K562 (cell line): ENCODE measurements at regions not wholly inside any gene's neighbourhood (a gene's known extent, or its start where the extent isn't known, plus 50 kb on each side); places are given as distances from the start of the nearest gene placed in this dataset.

Source experiments
- ATAC-seq: fragments of 200-7000 bp; cut with Tn5 transposase; 3 replicates; pipeline ENCODE4 v1.9.1; 2020; ENCODE audit warnings: moderate library complexity
- BruUV-seq: library from RNA; stranded (reverse); fragments of 400-500 nt; replicated peaks from 2 replicates; lab custom pipeline; 2021; lab: Mats Ljungman, UMichigan
- CTCF ChIA-PET: fragments of 300-600 bp; formaldehyde crosslinking; extraction: SDS; loops from one replicate; lab custom pipeline; 2021; ENCODE audit warnings: low intra/inter-chr PET ratio; lab: Yijun Ruan, JAX
- POLR2A ChIA-PET: fragments of 300-600, 350-650 bp; sonication (Branson Sonifier 250); formaldehyde crosslinking; extraction: SDS; loops from one replicate; lab custom pipeline; 2021; ENCODE audit warnings: antibody characterized with exemption, inconsistent platforms; lab: Yijun Ruan, JAX
- DNase-seq, 4 experiments: peaks; one replicate each; pipeline versions ENCODE4 v3.0.0 to v3.0.0-alpha.2; 2011 to 2018; ENCODE audit warnings: low spot score in 3 of 4, mixed read lengths in 3 of 4; ENCODE audit errors: extremely low read depth in 1 of 4
- FAIRE-seq: peaks from 2 replicates; lab custom pipeline; 2011; peaks lifted over from hg19 to GRCh38; lab: Jason Lieb, UNC
- H2AFZ ChIP-seq: 2 replicates; pipeline ENCODE4 v1.6.0; 2011; ENCODE audit warnings: low read depth, low read length, control low read depth, inconsistent platforms
- H3K27ac ChIP-seq: fragments of 200-600 bp; 3 replicates; pipeline ENCODE4 v1.8.0; 2011; ENCODE audit warnings: low read depth, mild to moderate bottlenecking, control low read depth, inconsistent platforms, low read length, moderate library complexity, mixed read lengths; ENCODE audit errors: extremely low read depth
- H3K27me3 ChIP-seq, 2 experiments: fragments of 300-600 bp in 1 of 2; 2 replicates in 1 of 2; 3 replicates in 1 of 2; pipeline versions ENCODE4 v1.6.0 to v1.8.0; 2011; ENCODE audit warnings: inconsistent platforms in 2 of 2, low read length in 2 of 2, mild to moderate bottlenecking in 1 of 2, mixed read lengths in 1 of 2, moderate library complexity in 1 of 2; ENCODE audit not compliant: control insufficient read depth in 2 of 2, insufficient read depth in 2 of 2
- H3K36me3 ChIP-seq: fragments of 300-600 bp; 3 replicates; pipeline ENCODE4 v1.8.0; 2011; ENCODE audit warnings: mild to moderate bottlenecking, low read length, inconsistent platforms; ENCODE audit not compliant: control insufficient read depth, insufficient read depth
- H3K4me1 ChIP-seq, 2 experiments: fragments of 200-600 bp in 1 of 2; replicated peaks in 1 of 2; 2 replicates in 1 of 2; 3 replicates in 1 of 2; pipeline versions ENCODE4 v1.5.1 to v1.8.0; 2011; ENCODE audit warnings: inconsistent platforms in 2 of 2, low read length in 2 of 2, mild to moderate bottlenecking in 1 of 2, mixed read lengths in 1 of 2, moderate library complexity in 1 of 2; ENCODE audit not compliant: control insufficient read depth in 2 of 2, insufficient read depth in 2 of 2
- H3K4me2 ChIP-seq: 2 replicates; pipeline ENCODE4 v1.6.1; 2011; ENCODE audit warnings: low read length, control low read depth, inconsistent platforms, mixed read lengths; ENCODE audit not compliant: insufficient read depth
- H3K4me3 ChIP-seq: fragments of 200-600 bp; sonication (generic), shearing (Covaris generic); 2 replicates; pipeline ENCODE4 v1.5.1; 2016; ENCODE audit warnings: control low read depth, inconsistent platforms
- H3K79me2 ChIP-seq: fragments of 200-600 bp; 3 replicates; pipeline ENCODE4 v1.8.0; 2011; ENCODE audit warnings: low read length, inconsistent platforms; ENCODE audit not compliant: control insufficient read depth, insufficient read depth
- H3K9ac ChIP-seq, 2 experiments: 2 replicates each; pipeline versions ENCODE4 v1.6.0 to v1.6.1; 2011; ENCODE audit warnings: low read depth in 2 of 2, low read length in 2 of 2, control low read depth in 1 of 2, inconsistent platforms in 1 of 2, mild to moderate bottlenecking in 1 of 2, mixed read lengths in 1 of 2; ENCODE audit not compliant: insufficient read depth in 1 of 2
- H3K9me1 ChIP-seq: one replicate; pipeline ENCODE4 v1.6.0; 2011; ENCODE audit warnings: inconsistent platforms, mild to moderate bottlenecking, low read length, moderate library complexity; ENCODE audit not compliant: control insufficient read depth, insufficient read depth
- H3K9me3 ChIP-seq: replicated peaks from 2 replicates; pipeline ENCODE4 v1.5.1; 2011; ENCODE audit warnings: low read depth, low read length, inconsistent platforms; ENCODE audit not compliant: control insufficient read depth, insufficient read depth
- H4K20me1 ChIP-seq: replicated peaks from 2 replicates; pipeline ENCODE4 v1.6.1; 2011; ENCODE audit warnings: low read length, inconsistent platforms, mixed read lengths; ENCODE audit not compliant: control insufficient read depth, insufficient read depth
- CBX2 ChIP-seq: fragments of 200-600 bp; sonication (generic); IDR thresholded peaks from one replicate; pipeline ENCODE4 v1.6.1; 2012; ENCODE audit warnings: mild to moderate bottlenecking, low read length, inconsistent platforms; ENCODE audit not compliant: insufficient read depth, poor library complexity, severe bottlenecking
- GABPA ChIP-seq: fragments of 200-800 bp; sonication (Bioruptor generic); conservative IDR thresholded peaks from 2 replicates; pipeline ENCODE4 v1.6.1; 2016; ENCODE audit warnings: low read depth, missing genetic modification characterization, missing compliant biosample characterization
- KLF10 ChIP-seq: fragments of 250-450 bp; sonication (Bioruptor Pico); IDR thresholded peaks from 2 replicates; pipeline ENCODE4 v1.6.1; 2021; ENCODE audit warnings: matching md5 sums
- POLR2G ChIP-seq: fragments of 200-400 bp; formaldehyde crosslinking; IDR thresholded peaks from 2 replicates; pipeline ENCODE4 v1.6.1; 2017; ENCODE audit warnings: low read depth, mild to moderate bottlenecking, antibody characterized with exemption, low read length, moderate library complexity
- SIN3B ChIP-seq: fragments of 450-650 bp; IDR thresholded peaks from 2 replicates; pipeline ENCODE4 v1.6.1; 2017; ENCODE audit warnings: low read depth, mild to moderate bottlenecking, moderate library complexity
- SNRNP70 ChIP-seq: fragments of 200-400 bp; formaldehyde crosslinking; optimal IDR thresholded peaks from 2 replicates; pipeline ENCODE3; 2017; ENCODE audit warnings: low read depth, low read length
- TAF1 ChIP-seq: IDR thresholded peaks from 2 replicates; pipeline ENCODE4 v1.6.1; 2011; ENCODE audit warnings: mild to moderate bottlenecking, low read length, moderate library complexity; ENCODE audit not compliant: insufficient read depth, control insufficient read depth, severe bottlenecking; ENCODE audit errors: extremely low read depth
- WHSC1 ChIP-seq: IDR thresholded peaks from one replicate; pipeline ENCODE4 v1.6.1; 2012; ENCODE audit warnings: low read length, control low read depth, inconsistent platforms
- ZFX ChIP-seq: sonication (generic); formaldehyde crosslinking; IDR thresholded peaks from 2 replicates; pipeline ENCODE4 v1.8.0; 2022; ENCODE audit warnings: mild to moderate bottlenecking, missing genetic modification reagents, moderate library complexity
- ZNF79 ChIP-seq: fragments of 250-450 bp; sonication (Bioruptor Pico); IDR thresholded peaks from 2 replicates; pipeline ENCODE4 v1.4.0; 2020; ENCODE audit warnings: low read depth, mild to moderate bottlenecking, moderate library complexity
- WGBS: fragments of 100-300 bp; shearing (Covaris generic); methylation state at CpG from one replicate; pipeline ENCODE4 v1.1.6; 2016; ENCODE audit warnings: low coverage, mixed read lengths; ENCODE audit not compliant: insufficient coverage; ENCODE audit errors: missing lambda C conversion rate; 5-methylcytosine and 5-hydroxymethylcytosine counted together
- in situ Hi-C: fragments of 300-500 bp; cut with MboI; formaldehyde crosslinking; loops from 4 replicates; pipeline ENCODE4 v1.15.0; 2018; ENCODE audit warnings: inconsistent platforms, mixed read lengths
- intact Hi-C: fragments of 100-400 bp; cut with micrococcal nuclease; formaldehyde crosslinking; loops from 2 replicates; pipeline ENCODE4 v1.14.2; 2022
- TF ChIP-seq, protein P1 (sequence below): fragments of 250-450 bp; sonication (Bioruptor Pico); IDR thresholded peaks from 2 replicates; pipeline ENCODE4 v1.9.0; 2021; ENCODE audit warnings: mild to moderate bottlenecking, inconsistent platforms

DNA sequence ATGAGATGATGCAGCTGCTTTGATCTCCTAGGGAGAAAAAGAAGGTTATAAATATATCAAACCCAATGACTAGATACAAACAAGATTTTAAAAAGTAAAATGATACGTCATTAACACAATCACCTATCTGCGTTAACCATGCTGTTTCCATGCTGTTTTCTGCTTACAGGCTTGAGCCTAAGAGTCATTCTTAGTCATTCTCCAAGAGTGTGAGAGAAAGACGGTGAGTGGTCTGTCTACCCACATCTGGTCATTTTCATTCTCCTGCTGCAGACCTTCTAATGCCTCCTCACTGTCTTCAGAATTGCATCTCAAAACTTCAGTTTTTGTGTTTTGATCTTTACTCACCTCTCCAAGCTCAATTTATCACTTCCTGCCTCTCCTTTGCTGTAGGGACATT is 98.0 kb upstream of the ELMO1 start:
- WGBS = 3% methylated on average over 3 of the region's 3 CpGs
- POLR2A ChIA-PET = no interaction called here

More for the DNA sequence above, 98.0 kb upstream of the ELMO1 start:
- CTCF ChIA-PET = no interaction called here
- intact Hi-C loops = no loop called here
- Histone ChIP-seq H3K9ac (no peak overlapping the region), H3K9me1 (no peaks in the 10 kb centered on the region), H3K27me3 (peaks cover 5 to 12% of the 10 kb centered on the region in 2 experiments; a peak in 2 of 5 replicates)
- TF ChIP-seq ZNF79 = no peak
- TF ChIP-seq POLR2G = no peak
- TF ChIP-seq GABPA (tag) = no peak
- no peak for TF ChIP-seq SIN3B
- no peak for TF ChIP-seq ZFX (CRISPR knock-in tag)
- TF ChIP-seq WHSC1 = no peak
- TF ChIP-seq, protein P1, sequence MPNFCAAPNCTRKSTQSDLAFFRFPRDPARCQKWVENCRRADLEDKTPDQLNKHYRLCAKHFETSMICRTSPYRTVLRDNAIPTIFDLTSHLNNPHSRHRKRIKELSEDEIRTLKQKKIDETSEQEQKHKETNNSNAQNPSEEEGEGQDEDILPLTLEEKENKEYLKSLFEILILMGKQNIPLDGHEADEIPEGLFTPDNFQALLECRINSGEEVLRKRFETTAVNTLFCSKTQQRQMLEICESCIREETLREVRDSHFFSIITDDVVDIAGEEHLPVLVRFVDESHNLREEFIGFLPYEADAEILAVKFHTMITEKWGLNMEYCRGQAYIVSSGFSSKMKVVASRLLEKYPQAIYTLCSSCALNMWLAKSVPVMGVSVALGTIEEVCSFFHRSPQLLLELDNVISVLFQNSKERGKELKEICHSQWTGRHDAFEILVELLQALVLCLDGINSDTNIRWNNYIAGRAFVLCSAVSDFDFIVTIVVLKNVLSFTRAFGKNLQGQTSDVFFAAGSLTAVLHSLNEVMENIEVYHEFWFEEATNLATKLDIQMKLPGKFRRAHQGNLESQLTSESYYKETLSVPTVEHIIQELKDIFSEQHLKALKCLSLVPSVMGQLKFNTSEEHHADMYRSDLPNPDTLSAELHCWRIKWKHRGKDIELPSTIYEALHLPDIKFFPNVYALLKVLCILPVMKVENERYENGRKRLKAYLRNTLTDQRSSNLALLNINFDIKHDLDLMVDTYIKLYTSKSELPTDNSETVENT (CRISPR knock-in tag) = no peak
- TF ChIP-seq CBX2 = no peak
- TF ChIP-seq TAF1 = no peak
- no peak for TF ChIP-seq KLF10 (CRISPR knock-in tag)
- TF ChIP-seq SNRNP70 = no peak
- TF ChIP-seq, all 486 proteins: peak for 0
- no peak for DNase-seq
- Histone ChIP-seq H3K9me3 (no peaks in the 10 kb centered on the region), H3K36me3 (no peaks in the 10 kb centered on the region), H3K27ac (no peak overlapping the region), H3K4me2 (no peak overlapping the region), H3K4me1 (no peaks in the 10 kb centered on the region), H3K79me2 (no peaks in the 10 kb centered on the region), H3K4me3 (no peak overlapping the region), H4K20me1 (no peaks in the 10 kb centered on the region), H2AFZ (no peak overlapping the region)
- FAIRE-seq = no peak
- in situ Hi-C loops = no loop called here
- BruUV-seq = no TSS peak
- ATAC-seq = no peak
